Hepatocyte (in vitro differentiated cells): ENCODE measurements at regions not wholly inside any gene's neighbourhood (a gene's known extent, or its start where the extent isn't known, plus 50 kb on each side); places are given as distances from the start of the nearest gene placed in this dataset.
A peak's percentile ranks its signal among the peaks of the same experiment; 100 is the strongest.

Experiments
- DNase-seq: peaks from one replicate; pipeline ENCODE4 v3.0.0-alpha.2; 2016; ENCODE audit warnings: low spot score
- H2AFZ ChIP-seq: fragments of 200-600 bp; sonication (generic); 2 replicates; pipeline ENCODE4 v1.6.0; 2016; ENCODE audit warnings: antibody characterized with exemption, mild to moderate bottlenecking
- H3K27ac ChIP-seq: fragments of 200-600 bp; sonication (generic); 2 replicates; pipeline ENCODE4 v1.5.1; 2016; ENCODE audit warnings: mild to moderate bottlenecking
- H3K27me3 ChIP-seq: fragments of 200-600 bp; sonication (generic); 2 replicates; pipeline ENCODE4 v1.6.1; 2016
- H3K36me3 ChIP-seq: fragments of 200-600 bp; sonication (generic); replicated peaks from 2 replicates; pipeline ENCODE4 v1.5.1; 2016; ENCODE audit warnings: low read depth; ENCODE audit not compliant: insufficient read depth
- H3K4me1 ChIP-seq: fragments of 200-600 bp; sonication (generic); 2 replicates; pipeline ENCODE4 v1.5.1; 2016; ENCODE audit warnings: mild to moderate bottlenecking, moderate library complexity; ENCODE audit not compliant: insufficient read depth
- H3K4me2 ChIP-seq: fragments of 200-600 bp; sonication (generic); 2 replicates; pipeline ENCODE4 v1.6.0; 2016
- H3K4me3 ChIP-seq: fragments of 200-600 bp; sonication (generic); 2 replicates; pipeline ENCODE4 v1.5.1; 2016; ENCODE audit warnings: mild to moderate bottlenecking
- H3K79me2 ChIP-seq: fragments of 200-600 bp; sonication (generic); 2 replicates; pipeline ENCODE4 v1.6.0; 2017; ENCODE audit warnings: mild to moderate bottlenecking
- H3K9me2 ChIP-seq: fragments of 200-600 bp; sonication (generic); replicated peaks from 2 replicates; pipeline ENCODE4 v1.6.0; 2017; ENCODE audit warnings: mild to moderate bottlenecking; ENCODE audit not compliant: insufficient read depth
- H3K9me3 ChIP-seq: fragments of 200-600 bp; sonication (generic); 2 replicates; pipeline ENCODE4 v1.5.1; 2016; ENCODE audit warnings: low read depth, mild to moderate bottlenecking
- H4K20me1 ChIP-seq: fragments of 200-600 bp; sonication (generic); 2 replicates; pipeline ENCODE4 v1.6.0; 2016; ENCODE audit warnings: mild to moderate bottlenecking; ENCODE audit not compliant: insufficient read depth, poor library complexity, severe bottlenecking
- EZH2 ChIP-seq: fragments of 200-600 bp; sonication (generic); IDR thresholded peaks from 2 replicates; pipeline ENCODE4 v1.6.1; 2016; ENCODE audit warnings: antibody characterized with exemption, mild to moderate bottlenecking, borderline replicate concordance
- EZH2phosphoT487 ChIP-seq: fragments of 200-600 bp; sonication (generic); IDR thresholded peaks from one replicate; pipeline ENCODE4 v1.6.1; 2018; ENCODE audit warnings: antibody characterized with exemption, mild to moderate bottlenecking, low read depth, moderate library complexity; ENCODE audit not compliant: unreplicated experiment, severe bottlenecking
- whole genome bisulfite sequencing: methylation state at CpG from one replicate; pipeline ENCODE4 v1.1.6; 2016; ENCODE audit warnings: low lambda C conversion rate; ENCODE audit errors: missing lambda C conversion rate; 5-methylcytosine and 5-hydroxymethylcytosine counted together
- TF ChIP-seq, protein P1 (sequence below): fragments of 200-600 bp; sonication (generic); IDR thresholded peaks from 2 replicates; pipeline ENCODE4 v1.5.1; 2016; ENCODE audit warnings: antibody characterized with exemption, mild to moderate bottlenecking; ENCODE audit not compliant: poor library complexity

DNA sequence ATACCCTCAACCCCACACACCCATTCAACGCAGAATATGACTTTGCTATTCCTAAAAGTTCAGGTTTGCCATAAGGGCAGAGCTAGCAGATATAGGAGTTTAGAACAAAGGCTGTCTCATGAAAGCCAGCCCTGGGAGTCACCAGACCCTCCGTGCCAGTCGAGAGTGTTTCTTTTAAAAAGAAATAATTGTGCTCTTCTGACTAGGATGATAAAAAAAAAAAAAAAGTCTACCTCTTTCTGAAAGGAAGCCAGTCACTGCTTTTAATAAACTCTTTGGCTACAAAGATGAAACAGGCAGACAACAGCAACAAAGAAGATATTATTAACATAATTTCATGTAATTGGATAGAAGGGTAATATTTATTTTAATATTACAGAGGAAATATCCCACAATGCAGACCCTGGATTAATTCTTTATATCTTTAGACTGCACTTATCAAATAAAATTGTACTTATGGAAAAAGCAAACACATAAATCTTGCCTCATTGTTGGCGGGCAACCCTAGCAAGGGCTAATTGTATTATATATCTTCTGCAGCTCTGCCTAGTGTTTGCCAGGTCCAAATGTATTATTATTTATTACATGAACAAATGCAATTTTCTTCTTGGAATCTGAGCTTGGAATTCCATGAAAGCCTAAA lies 277.5 kb upstream of the DYNLRB2 start:
- Histone ChIP-seq H3K4me2 (no peak overlapping the region), H3K36me3 (no peaks in the 10 kb centered on the region), H3K27me3 (no peaks in the 10 kb centered on the region), H3K9me2 (no peaks in the 10 kb centered on the region), H3K79me2 (no peaks in the 10 kb centered on the region), H3K9me3 (no peaks in the 10 kb centered on the region), H3K4me3 (no peak overlapping the region), H3K27ac (no peak overlapping the region), H3K4me1 (peaks cover 18% of the 10 kb centered on the region), H2AFZ (no peak overlapping the region), H4K20me1 (no peaks in the 10 kb centered on the region)
- TF ChIP-seq, protein P1, sequence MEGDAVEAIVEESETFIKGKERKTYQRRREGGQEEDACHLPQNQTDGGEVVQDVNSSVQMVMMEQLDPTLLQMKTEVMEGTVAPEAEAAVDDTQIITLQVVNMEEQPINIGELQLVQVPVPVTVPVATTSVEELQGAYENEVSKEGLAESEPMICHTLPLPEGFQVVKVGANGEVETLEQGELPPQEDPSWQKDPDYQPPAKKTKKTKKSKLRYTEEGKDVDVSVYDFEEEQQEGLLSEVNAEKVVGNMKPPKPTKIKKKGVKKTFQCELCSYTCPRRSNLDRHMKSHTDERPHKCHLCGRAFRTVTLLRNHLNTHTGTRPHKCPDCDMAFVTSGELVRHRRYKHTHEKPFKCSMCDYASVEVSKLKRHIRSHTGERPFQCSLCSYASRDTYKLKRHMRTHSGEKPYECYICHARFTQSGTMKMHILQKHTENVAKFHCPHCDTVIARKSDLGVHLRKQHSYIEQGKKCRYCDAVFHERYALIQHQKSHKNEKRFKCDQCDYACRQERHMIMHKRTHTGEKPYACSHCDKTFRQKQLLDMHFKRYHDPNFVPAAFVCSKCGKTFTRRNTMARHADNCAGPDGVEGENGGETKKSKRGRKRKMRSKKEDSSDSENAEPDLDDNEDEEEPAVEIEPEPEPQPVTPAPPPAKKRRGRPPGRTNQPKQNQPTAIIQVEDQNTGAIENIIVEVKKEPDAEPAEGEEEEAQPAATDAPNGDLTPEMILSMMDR: no peak
- no peak for TF ChIP-seq EZH2
- no peak for TF ChIP-seq EZH2phosphoT487
- DNase-seq: no peak
- 91% methylated on average over 4 of the region's 4 CpGs for WGBS

DNA sequence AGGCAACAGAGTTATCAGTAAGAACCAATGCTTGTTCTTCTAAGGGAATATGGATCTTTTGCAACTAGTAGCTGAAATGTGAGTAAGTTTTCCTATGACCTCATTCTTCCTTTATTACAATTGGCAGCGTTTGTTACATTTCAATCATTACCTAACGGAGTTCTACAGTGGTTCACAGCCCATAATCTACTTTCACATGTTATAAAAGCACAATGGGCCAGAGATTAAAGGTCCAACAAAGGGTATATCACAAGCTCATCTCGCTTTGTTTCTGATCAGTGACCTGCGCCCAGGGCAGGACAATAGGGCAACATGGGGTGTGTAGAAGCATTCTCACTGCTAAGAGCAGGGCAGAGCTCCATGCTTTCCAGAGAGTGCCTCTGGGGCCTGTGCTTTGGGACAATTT lies 279.9 kb upstream of the DYNLRB2 start:
- Histone ChIP-seq H3K36me3 (no peaks in the 10 kb centered on the region), H3K4me2 (no peak overlapping the region), H3K4me1 (peaks cover 9% of the 10 kb centered on the region), H3K27me3 (no peaks in the 10 kb centered on the region), H3K9me2 (no peaks in the 10 kb centered on the region), H3K4me3 (no peak overlapping the region), H3K27ac (no peak overlapping the region), H2AFZ (no peak overlapping the region), H3K79me2 (no peaks in the 10 kb centered on the region), H4K20me1 (no peaks in the 10 kb centered on the region), H3K9me3 (no peaks in the 10 kb centered on the region)
- TF ChIP-seq, protein P1: no peak
- TF ChIP-seq EZH2: no peak
- no peak for TF ChIP-seq EZH2phosphoT487
- DNase-seq: peak; percentile 12
- 80% methylated on average over 4 of the region's 4 CpGs for WGBS

DNA sequence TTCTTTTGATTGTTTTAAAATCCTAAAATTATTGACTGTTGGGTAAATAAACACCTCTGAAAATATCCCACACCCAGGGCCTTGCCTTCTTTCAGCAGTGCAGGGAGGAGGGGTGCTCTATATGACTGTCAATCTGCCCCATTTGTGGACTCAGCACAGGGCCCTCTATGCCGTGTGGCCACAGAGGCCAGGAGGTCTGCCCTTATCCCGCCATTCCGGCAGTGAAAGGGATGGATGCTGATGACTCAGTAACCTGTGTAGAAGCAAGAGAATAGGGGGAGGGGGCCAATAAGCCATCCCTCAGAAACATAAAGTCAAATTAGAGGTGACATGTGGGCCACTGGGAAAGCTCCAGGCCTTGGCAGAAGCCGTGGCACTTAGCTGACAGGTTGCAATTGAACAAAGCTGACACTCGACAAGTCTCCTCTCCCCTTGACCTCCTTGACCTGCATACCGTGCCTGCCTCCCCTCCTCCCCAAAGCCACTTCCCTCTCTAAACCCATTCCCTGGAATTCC lies 281.4 kb upstream of the DYNLRB2 start:
- no peaks in the 10 kb centered on the region for H4K20me1 ChIP-seq
- no peaks in the 10 kb centered on the region for H3K79me2 ChIP-seq
- H3K27me3 ChIP-seq: no peaks in the 10 kb centered on the region
- TF ChIP-seq, protein P1: no peak
- TF ChIP-seq EZH2 (no peak), EZH2phosphoT487 (no peak)
- H3K27ac ChIP-seq: no peak overlapping the region
- DNase-seq: no peak
- H3K4me2 ChIP-seq: no peak overlapping the region
- WGBS: 72% methylated on average over 6 of the region's 6 CpGs
- no peaks in the 10 kb centered on the region for H3K9me2 ChIP-seq
- H2AFZ ChIP-seq: no peak overlapping the region
- no peaks in the 10 kb centered on the region for H3K9me3 ChIP-seq
- H3K4me1 ChIP-seq: peaks cover 4% of the 10 kb centered on the region
- no peaks in the 10 kb centered on the region for H3K36me3 ChIP-seq
- no peak overlapping the region for H3K4me3 ChIP-seq
